ENCODE measurements at regions not wholly inside any gene's neighbourhood (a gene's known extent, or its start where the extent isn't known, plus 50 kb on each side); places are given as distances from the start of the nearest gene placed in this dataset.
"Not testable (repeated sequence)": the region's sequence is repeated elsewhere in the genome, so short reads cannot be mapped to it uniquely, and the experiment has no call there.

DNA sequence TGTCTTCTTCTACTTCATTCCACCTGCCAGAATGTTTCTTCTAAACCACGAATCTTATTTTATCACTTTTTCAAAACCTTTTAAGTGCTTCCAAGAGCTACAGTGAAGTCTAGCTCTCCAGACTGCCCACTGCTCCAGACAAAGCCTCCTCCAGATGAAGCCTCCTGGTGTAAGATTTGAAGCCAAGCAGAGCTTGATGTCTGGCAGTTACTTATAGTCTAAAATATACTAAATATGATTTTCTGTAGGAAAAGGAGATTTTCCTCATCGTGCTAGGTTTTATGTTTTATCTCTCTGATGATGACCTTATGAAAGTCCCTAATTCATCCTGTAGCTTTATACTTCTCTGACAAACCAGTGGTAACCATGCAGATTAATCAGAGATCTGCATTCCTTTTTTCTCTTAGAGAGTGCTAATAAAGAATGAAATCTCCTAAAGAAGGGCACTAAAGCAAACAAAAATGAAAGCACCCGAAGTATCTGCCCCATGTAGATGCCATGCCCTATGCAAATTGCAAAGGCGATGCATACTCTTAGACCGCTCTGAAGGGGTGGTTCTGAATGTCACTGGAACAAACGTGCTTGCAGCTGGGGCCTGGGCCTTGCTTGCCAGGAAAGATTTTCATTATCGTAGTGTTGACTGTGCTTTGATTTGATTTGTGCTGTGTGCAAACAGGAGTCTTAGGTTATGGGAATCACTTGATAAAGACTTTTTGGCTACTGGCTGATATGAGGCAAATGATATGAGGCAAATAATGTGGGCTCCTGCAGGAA lies 314.2 kb downstream of the PID1 start:
- Mint-ChIP-seq H3K9me3 (peaks cover 13% of the 10 kb centered on the region), H3K4me1 (ENCODE audit: low read depth) (no peaks in the 10 kb centered on the region), H3K27me3 (ENCODE audit: low read depth) (no peaks in the 10 kb centered on the region), H3K27ac (no peak overlapping the region), H3K36me3 (ENCODE audit: low read depth) (no peaks in the 10 kb centered on the region), H3K4me3 (no peak overlapping the region)

DNA sequence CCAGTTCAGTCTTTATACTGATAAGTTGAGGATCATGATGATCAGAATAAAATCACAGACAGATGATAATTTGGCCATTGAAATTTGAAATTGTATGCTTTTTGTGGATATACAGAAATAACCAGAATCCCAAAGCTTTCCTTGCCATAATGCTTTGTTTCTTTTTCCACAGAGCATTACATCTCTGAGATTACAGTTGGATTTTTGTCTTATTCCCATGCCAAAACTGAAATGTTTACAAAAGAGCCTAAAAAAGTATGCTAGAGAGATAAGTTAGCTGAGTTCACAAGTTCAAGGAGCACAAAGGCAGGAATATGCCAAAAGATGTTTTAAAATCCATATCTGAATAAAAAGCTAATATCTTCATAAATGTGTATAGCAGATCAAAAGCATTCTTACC lies 321.3 kb downstream of the PID1 start:
- Mint-ChIP-seq H3K9me3 (peaks cover 4% of the 10 kb centered on the region), H3K4me3 (no peak overlapping the region), H3K4me1 (ENCODE audit: low read depth) (no peaks in the 10 kb centered on the region), H3K27ac (no peak overlapping the region), H3K36me3 (ENCODE audit: low read depth) (no peaks in the 10 kb centered on the region), H3K27me3 (ENCODE audit: low read depth) (no peaks in the 10 kb centered on the region)

DNA sequence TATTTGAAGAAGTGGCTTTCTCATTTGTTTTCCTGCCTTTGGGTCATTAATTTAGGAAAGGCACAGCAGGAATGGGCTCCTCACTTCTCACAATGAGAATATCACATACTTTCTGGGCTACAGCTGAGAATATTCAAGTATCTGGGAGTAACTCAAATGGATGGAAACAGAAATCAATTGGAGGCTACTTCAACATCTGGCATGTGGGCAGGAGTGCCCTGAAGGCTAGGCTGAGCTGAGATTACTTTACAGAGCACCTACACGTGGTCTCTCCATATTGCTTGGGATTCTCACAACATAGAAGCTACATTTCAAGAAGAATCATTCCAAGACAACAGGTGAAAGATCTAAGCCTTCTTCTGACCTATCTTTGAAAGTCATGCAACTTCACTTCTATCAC lies 325.4 kb downstream of the PID1 start:
- no peak overlapping the region for H3K4me3 Mint-ChIP-seq

DNA sequence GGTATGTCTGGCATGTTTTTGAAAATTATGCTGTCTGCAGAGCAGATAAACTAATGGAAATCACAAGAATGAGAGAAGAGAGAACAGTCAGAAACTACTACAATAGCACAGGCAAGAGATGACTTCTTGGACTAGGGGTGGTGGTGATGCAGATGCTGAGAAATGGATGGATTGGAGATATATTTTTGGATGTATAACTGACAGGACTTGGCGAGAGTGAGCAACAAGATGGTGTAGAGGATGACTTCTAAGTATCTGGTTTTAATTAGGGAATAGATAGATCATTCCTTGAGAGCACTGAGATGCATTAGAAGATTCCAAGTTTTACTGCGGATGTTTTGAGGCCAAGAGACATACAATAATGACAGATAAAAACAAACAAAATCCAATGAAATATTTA lies 328.2 kb downstream of the PID1 start:
- Mint-ChIP-seq H3K27ac (no peak overlapping the region), H3K4me3 (no peak overlapping the region)

More for the DNA sequence above, 325.4 kb downstream of the PID1 start:
- Mint-ChIP-seq H3K27ac (no peak overlapping the region), H3K36me3 (ENCODE audit: low read depth) (no peaks in the 10 kb centered on the region), H3K9me3 (peaks cover 17% of the 10 kb centered on the region), H3K27me3 (ENCODE audit: low read depth) (no peaks in the 10 kb centered on the region), H3K4me1 (ENCODE audit: low read depth) (no peaks in the 10 kb centered on the region)

DNA sequence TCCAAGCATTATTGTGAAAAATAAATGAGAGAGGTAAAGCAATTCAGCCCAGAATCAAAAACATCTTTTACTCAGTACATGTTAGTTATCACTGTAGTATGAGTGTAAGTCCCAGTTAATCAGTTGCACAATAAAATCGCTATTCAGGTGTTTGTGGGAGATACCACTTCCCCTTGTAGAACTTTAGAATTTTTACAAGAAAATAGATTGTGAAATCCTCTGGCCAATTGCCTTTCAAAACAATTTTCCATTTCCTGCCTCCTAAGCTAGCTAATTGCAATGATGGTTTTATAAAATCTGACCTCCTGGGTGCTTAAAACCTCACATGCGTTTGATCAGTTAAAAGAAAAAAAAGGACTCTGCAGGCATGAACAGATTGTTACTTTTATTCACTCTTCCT lies 332.5 kb downstream of the PID1 start:
- Mint-ChIP-seq H3K4me1 (ENCODE audit: low read depth) (no peaks in the 10 kb centered on the region), H3K36me3 (ENCODE audit: low read depth) (no peaks in the 10 kb centered on the region), H3K27me3 (ENCODE audit: low read depth) (no peaks in the 10 kb centered on the region), H3K9me3 (peaks cover 17% of the 10 kb centered on the region), H3K4me3 (no peak overlapping the region), H3K27ac (no peak overlapping the region)

More for the DNA sequence above, 328.2 kb downstream of the PID1 start:
- no peaks in the 10 kb centered on the region for H3K36me3 Mint-ChIP-seq (ENCODE audit: low read depth)
- no peaks in the 10 kb centered on the region for H3K4me1 Mint-ChIP-seq (ENCODE audit: low read depth)
- H3K27me3 Mint-ChIP-seq (ENCODE audit: low read depth) = no peaks in the 10 kb centered on the region
- peaks cover 17% of the 10 kb centered on the region for H3K9me3 Mint-ChIP-seq

DNA sequence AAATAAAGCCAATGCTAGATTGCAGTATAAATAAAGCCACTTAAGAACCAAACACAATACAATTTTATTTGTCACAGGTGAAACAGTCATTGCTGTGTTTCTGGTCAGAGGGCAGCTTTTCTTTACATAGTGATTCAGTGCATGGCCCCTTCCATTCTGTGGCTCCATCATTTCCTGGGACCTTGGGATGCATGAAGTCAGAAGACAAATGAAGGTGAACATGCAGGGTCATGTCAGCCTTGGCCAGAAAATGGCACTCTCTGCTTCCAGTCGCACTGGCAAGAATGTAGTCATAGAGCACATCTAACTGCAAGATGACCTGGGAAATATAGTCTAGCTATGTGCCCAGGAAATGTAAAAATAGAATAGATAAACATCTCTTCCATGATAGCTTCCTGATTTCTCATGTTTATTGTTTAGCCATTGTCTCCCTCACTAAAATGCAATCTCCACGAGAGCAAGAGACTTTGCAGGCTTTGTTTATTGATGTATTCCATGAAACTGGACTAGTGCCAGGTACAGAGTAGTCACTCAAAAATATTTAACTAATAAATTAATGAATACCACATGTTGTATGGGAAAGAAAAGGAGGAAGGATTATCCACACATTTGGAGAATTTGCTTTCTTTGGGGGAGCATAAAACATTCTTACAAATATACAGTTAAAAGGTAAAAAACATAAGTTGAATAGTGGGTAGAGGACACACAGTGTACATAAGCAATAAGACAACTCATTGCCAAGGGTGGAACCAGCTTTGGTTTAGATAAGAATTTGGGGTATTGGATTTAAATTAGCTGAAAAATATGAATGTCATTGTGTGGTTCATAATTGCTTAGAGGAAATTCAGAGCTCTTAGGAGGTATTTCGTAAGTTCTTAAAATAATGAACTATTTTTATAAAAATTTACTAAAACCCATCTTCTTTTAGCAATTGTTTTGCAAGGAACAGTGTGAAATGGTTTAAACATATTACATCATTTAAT lies 343.8 kb downstream of the PID1 start:
- no peaks in the 10 kb centered on the region for H3K36me3 Mint-ChIP-seq (ENCODE audit: low read depth)
- no peaks in the 10 kb centered on the region for H3K4me1 Mint-ChIP-seq (ENCODE audit: low read depth)
- H3K9me3 Mint-ChIP-seq = peaks cover 6% of the 10 kb centered on the region
- H3K27ac Mint-ChIP-seq = no peak overlapping the region
- H3K27me3 Mint-ChIP-seq (ENCODE audit: low read depth) = no peaks in the 10 kb centered on the region
- H3K4me3 Mint-ChIP-seq = no peak overlapping the region

DNA sequence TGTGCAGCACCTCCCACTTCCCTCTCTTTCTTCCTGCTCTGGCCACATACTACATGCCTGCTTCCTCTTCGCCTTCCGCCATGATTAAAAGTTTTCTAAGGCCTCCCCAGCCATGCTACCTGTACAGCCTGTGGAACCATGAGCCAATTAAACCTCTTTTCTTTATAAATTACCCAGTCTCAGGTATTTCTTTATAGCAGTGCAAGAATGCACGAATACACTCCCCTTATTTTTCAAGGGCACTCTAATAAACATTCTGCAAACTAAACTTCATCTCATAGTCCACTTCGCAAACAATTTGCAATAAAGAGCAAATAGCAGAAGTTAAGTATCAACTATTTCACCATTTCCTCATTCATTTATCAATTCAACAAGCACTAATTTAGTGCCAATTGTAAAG lies 351.3 kb downstream of the PID1 start:
- no peaks in the 10 kb centered on the region for H3K27me3 Mint-ChIP-seq (ENCODE audit: low read depth)
- H3K9me3 Mint-ChIP-seq = peaks cover 9% of the 10 kb centered on the region
- no peaks in the 10 kb centered on the region for H3K36me3 Mint-ChIP-seq (ENCODE audit: low read depth)
- H3K27ac Mint-ChIP-seq = no peak overlapping the region
- no peak overlapping the region for H3K4me3 Mint-ChIP-seq
- H3K4me1 Mint-ChIP-seq (ENCODE audit: low read depth) = no peaks in the 10 kb centered on the region

DNA sequence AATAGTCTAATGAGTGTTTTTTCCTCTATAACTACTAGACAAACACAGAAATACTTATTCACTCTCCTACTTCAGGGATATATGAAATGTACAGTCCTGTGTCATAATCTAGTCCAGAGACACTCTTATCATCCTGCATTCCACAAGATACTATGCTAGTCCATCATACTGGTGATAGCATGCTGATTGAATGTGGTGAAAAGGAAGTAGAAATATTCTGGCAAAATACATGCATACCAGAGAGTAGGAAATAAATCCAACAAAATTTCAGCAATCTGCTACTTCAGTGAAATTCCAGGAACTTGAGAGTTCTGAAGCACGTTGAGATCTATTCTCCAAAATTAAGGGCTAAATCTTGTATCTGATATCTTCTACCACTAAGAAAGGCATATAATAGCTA lies 353.9 kb downstream of the PID1 start:
- Mint-ChIP-seq H3K27me3 (ENCODE audit: low read depth) (no peaks in the 10 kb centered on the region), H3K36me3 (ENCODE audit: low read depth) (no peaks in the 10 kb centered on the region), H3K4me3 (no peak overlapping the region), H3K9me3 (peaks cover 3% of the 10 kb centered on the region), H3K4me1 (ENCODE audit: low read depth) (no peaks in the 10 kb centered on the region), H3K27ac (no peak overlapping the region)

DNA sequence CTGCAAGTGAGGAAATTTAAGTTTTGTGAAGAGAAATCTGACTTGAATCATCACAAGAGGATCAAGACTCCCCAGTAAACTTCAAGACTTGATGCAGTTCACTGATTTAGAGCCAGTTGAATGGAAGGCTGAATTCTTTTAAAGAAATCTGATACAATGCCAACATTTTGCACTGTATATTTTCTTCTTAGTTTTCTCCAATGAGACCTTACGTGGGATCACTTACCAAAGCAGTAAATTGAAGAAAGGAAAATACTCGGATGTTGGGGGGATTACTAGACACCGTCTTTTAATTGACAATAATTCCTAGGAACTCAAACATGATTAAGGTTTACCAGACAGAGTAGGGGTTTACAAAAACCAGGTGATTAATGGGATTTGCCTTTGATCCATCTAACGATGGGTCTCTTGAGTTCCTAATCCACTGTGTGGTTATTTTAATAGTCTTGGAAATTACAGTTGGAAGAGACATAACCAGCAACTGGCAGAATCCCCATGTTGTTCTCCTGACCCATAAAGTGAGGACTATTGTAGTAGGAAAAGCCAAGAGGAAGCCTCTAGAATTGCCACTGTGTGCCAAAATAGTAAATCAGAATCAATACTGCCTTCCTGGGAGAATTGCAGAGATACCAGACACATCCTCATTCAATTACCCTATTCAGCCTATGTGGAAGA lies 354.5 kb downstream of the PID1 start:
- H3K27me3 Mint-ChIP-seq (ENCODE audit: low read depth) = no peaks in the 10 kb centered on the region
- peaks cover 3% of the 10 kb centered on the region for H3K9me3 Mint-ChIP-seq
- no peak overlapping the region for H3K27ac Mint-ChIP-seq
- no peaks in the 10 kb centered on the region for H3K36me3 Mint-ChIP-seq (ENCODE audit: low read depth)
- H3K4me3 Mint-ChIP-seq = no peak overlapping the region
- no peaks in the 10 kb centered on the region for H3K4me1 Mint-ChIP-seq (ENCODE audit: low read depth)

DNA sequence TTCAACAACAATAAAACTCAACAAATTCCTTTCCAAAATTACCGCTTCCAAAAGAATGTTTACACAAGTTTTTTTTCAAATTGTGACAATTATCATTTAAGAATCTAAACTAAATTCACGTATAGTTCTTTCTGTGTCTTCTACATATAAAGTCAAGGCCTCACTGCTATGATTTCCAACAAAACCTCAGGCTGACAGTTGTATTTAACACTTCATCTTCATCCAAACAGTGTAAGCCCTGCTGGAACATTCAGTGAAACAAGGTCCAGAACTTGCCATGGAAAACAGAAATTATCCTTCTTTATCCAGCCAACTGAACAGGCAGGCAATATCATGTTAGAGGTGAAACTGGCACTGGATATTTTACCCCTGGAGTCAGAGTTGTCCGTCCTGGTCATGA lies 357.9 kb downstream of the PID1 start:
- no peak overlapping the region for H3K4me3 Mint-ChIP-seq
- no peaks in the 10 kb centered on the region for H3K36me3 Mint-ChIP-seq (ENCODE audit: low read depth)
- H3K4me1 Mint-ChIP-seq (ENCODE audit: low read depth) = no peaks in the 10 kb centered on the region
- H3K9me3 Mint-ChIP-seq = peaks cover 3% of the 10 kb centered on the region
- no peak overlapping the region for H3K27ac Mint-ChIP-seq
- H3K27me3 Mint-ChIP-seq (ENCODE audit: low read depth) = no peaks in the 10 kb centered on the region

DNA sequence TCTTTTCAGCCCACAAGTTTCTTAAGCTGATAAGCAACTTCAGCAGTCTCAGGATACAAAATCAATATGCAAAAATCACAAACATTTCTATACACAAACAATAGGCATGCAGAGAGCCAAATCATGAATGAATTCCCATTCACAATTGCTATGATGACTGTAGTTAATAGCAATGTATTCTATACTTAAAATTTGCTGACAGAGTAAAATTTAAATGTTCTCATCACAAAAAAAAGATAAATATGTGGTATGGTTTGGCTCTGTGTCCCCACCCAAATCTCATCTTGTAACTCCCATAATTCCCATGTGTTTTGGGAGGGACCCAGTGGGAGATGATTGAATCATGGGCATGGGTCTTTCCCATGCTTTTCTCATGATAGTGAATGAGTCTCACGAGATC lies 360.2 kb downstream of the PID1 start:
- H3K36me3 Mint-ChIP-seq (ENCODE audit: low read depth); H3K9me3 Mint-ChIP-seq; H3K27me3 Mint-ChIP-seq (ENCODE audit: low read depth); H3K4me3 Mint-ChIP-seq; H3K27ac Mint-ChIP-seq; H3K4me1 Mint-ChIP-seq (ENCODE audit: low read depth): not testable (repeated sequence)

DNA sequence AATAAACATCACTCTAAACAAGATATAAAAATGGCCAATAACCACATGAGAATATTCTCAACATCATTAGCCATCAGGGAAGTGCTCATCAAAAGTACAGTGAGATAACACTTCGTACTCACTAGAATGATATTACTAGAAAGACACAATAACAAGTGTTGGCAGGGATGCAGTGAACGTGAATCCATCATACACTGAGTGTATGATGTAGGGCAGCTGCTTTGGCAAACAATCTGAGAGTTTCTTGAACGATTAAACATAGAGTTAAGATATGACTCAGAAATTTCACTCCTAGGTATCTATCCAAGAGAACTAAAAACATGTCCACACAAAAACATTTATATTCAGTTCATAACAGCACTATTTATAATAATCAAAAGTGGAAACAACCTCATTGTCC lies 368.9 kb downstream of the PID1 start:
- no peaks in the 10 kb centered on the region for H3K36me3 Mint-ChIP-seq (ENCODE audit: low read depth)
- H3K27ac Mint-ChIP-seq = no peak overlapping the region
- H3K27me3 Mint-ChIP-seq (ENCODE audit: low read depth) = no peaks in the 10 kb centered on the region
- H3K4me1 Mint-ChIP-seq (ENCODE audit: low read depth) = no peaks in the 10 kb centered on the region
- H3K9me3 Mint-ChIP-seq = peaks cover 5% of the 10 kb centered on the region
- H3K4me3 Mint-ChIP-seq = no peak overlapping the region

DNA sequence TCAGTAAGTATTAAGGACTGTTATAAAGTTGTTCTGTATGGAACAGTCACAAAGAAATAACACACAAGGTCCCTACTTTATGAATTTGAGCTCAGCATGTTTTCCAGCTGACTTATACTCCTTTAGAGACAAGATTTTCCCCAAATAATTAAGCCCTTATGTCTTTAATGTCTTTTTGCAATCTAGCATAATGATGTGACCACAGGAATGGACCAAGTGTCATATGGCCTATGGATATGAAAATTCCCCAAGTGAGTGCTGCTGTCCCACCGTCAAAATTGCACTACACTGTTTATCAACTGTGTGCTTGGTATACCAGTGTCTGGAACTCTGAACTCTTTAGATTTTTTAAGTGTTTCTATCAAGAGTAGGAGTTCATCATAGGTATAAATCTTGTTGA lies 369.6 kb downstream of the PID1 start:
- H3K36me3 Mint-ChIP-seq (ENCODE audit: low read depth) = no peaks in the 10 kb centered on the region
- no peaks in the 10 kb centered on the region for H3K27me3 Mint-ChIP-seq (ENCODE audit: low read depth)
- H3K9me3 Mint-ChIP-seq = peaks cover 5% of the 10 kb centered on the region
- H3K4me3 Mint-ChIP-seq = no peak overlapping the region
- H3K27ac Mint-ChIP-seq = no peak overlapping the region
- no peaks in the 10 kb centered on the region for H3K4me1 Mint-ChIP-seq (ENCODE audit: low read depth)

DNA sequence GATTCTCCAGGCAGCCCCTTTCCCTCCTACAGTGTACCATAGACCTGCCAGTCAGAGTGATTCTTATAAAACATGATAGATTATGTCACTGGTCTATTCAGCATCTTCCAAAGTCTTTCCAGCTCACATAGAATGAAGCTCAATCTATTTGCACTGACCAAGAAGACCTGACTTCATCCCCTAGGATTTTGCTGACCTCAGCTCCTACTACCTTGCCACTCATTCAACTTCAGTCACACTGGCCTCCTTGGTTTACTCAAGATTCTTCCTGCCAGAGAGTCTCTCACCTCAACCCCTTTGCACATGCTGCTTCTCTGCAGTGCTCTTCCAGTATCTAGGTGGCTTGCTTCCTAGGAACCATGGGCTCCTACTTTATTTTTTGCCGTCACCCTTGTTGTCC lies 392.9 kb downstream of the PID1 start:
- Mint-ChIP-seq H3K27me3 (ENCODE audit: low read depth) (no peaks in the 10 kb centered on the region), H3K36me3 (ENCODE audit: low read depth) (no peaks in the 10 kb centered on the region), H3K27ac (no peak overlapping the region), H3K9me3 (peaks cover 9% of the 10 kb centered on the region), H3K4me3 (no peak overlapping the region), H3K4me1 (ENCODE audit: low read depth) (no peaks in the 10 kb centered on the region)

Measured in T-helper 1 cell treated with Interleukin-12 subunit alpha and Interleukin-12 subunit beta and Interleukin-4 antibody, amounts not matched to agents 30 μg/mL and 1 μg/mL, for 36 hours (primary cell).